Ovary (tissue), 7 donors: ENCODE measurements at regions not wholly inside any gene's neighbourhood (a gene's known extent, or its start where the extent isn't known, plus 50 kb on each side); places are given as distances from the start of the nearest gene placed in this dataset.

Source experiments
- DNase-seq, 5 donors: peaks; one replicate each; pipeline ENCODE4 v3.0.0-alpha.2; 2019 to 2020
- H3K27ac ChIP-seq, 2 donors: fragments of 200-600 bp; one replicate each; pipeline versions ENCODE4 v1.5.1 to v1.8.0; 2019 to 2022
- H3K27me3 ChIP-seq: fragments of 200-600 bp; one replicate; pipeline ENCODE4 v1.8.0; 2022
- H3K36me3 ChIP-seq: fragments of 200-600 bp; sonication (generic); one replicate; pipeline ENCODE4 v1.5.1; 2019
- H3K4me1 ChIP-seq: one replicate; pipeline ENCODE4 v1.8.1; 2013; ENCODE audit warnings: mild to moderate bottlenecking, moderate library complexity; ENCODE audit not compliant: insufficient read depth
- H3K4me3 ChIP-seq: fragments of 200-600 bp; sonication (generic); one replicate; pipeline ENCODE4 v1.5.1; 2017
- H3K9me3 ChIP-seq, 2 donors: fragments of 200-600 bp in 1 of 2; sonication (generic) in 1 of 2; one replicate each; pipeline versions ENCODE4 v1.5.1 to v1.8.1; 2013 to 2019; ENCODE audit warnings: mild to moderate bottlenecking in 1 of 2, moderate library complexity in 1 of 2
- CTCF ChIP-seq, 3 donors: fragments of 450-650 bp in 2 of 3; fragments of 200-600 bp in 1 of 3; IDR thresholded peaks; one replicate each; pipeline versions ENCODE4 v1.5.1 to v1.8.0; 2016 to 2022; ENCODE audit warnings: antibody characterized with exemption in 3 of 3, mild to moderate bottlenecking in 1 of 3
- EP300 ChIP-seq: sonication (generic); formaldehyde crosslinking; IDR thresholded peaks from one replicate; pipeline ENCODE4 v1.6.1; 2017; ENCODE audit warnings: antibody characterized with exemption
- POLR2A ChIP-seq: fragments of 450-650 bp; IDR thresholded peaks from one replicate; pipeline ENCODE4 v1.6.1; 2017; ENCODE audit warnings: antibody characterized with exemption, mild to moderate bottlenecking, moderate library complexity
- WGBS, 3 donors: extraction: QIAGEN DNeasy Blood & Tissue Kit in 1 of 3; methylation state at CpG; one replicate each; pipeline versions ENCODE4 v1.1.5 to v1.1.7; 2013 to 2017; 5-methylcytosine and 5-hydroxymethylcytosine counted together
- intact Hi-C, 4 donors: fragments of 100-400 bp; cut with DNase I; formaldehyde crosslinking; loops; one replicate each; pipeline versions ENCODE4 v1.11.0 to v1.15.1; 2022 to 2023
- donor health status: DM: no; HTN: no; CAD: no; lungs with moderate emphysema.
- donor health status: DM: no; HTN: no; CAD: no.
- donor health status: Bipolar disorder and iron deficiency.
- donor health status: DM: no; HTN: no; CAD: no.
- donor health status: DM: yes; HTN: yes; CAD: no.

- 80 to 85% (median 80%) methylated on average over 4 of the region's 4 CpGs for WGBS, 3 donors
- no peak for DNase-seq
- Histone ChIP-seq H3K27ac (no peak overlapping the region), H3K36me3 (no peaks in the 10 kb centered on the region), H3K9me3 (no peaks in the 10 kb centered on the region), H3K4me1 (no peaks in the 10 kb centered on the region), H3K4me3 (no peak overlapping the region), H3K27me3 (no peaks in the 10 kb centered on the region)
- intact Hi-C loops, result no loop called here
- TF ChIP-seq CTCF (IDR thresholded peaks at IDR 0.05) (no peak), POLR2A (no peak), EP300 (no peak)
Observed at GRCh38 chr21:17981060-17981740, 162.0 kb upstream of the C21orf91 start.

GRCh38 chr21:17979763-17980162 is 160.6 kb upstream of the C21orf91 start:
- H3K27me3 ChIP-seq, result no peaks in the 10 kb centered on the region
- intact Hi-C loops, result no loop called here
- TF ChIP-seq POLR2A, result no peak
- TF ChIP-seq EP300, result no peak
- TF ChIP-seq CTCF (IDR thresholded peaks at IDR 0.05), result no peak
- H3K36me3 ChIP-seq, result no peaks in the 10 kb centered on the region
- H3K4me1 ChIP-seq, result no peaks in the 10 kb centered on the region
- H3K9me3 ChIP-seq, result no peaks in the 10 kb centered on the region
- WGBS, 3 donors, result 51 to 74% (median 58%) methylated on average over 1 of the region's 1 CpG
- DNase-seq, result no peak
- no peak overlapping the region for H3K4me3 ChIP-seq
- H3K27ac ChIP-seq, result no peak overlapping the region

- DNase-seq, result no peak
- H3K4me1 ChIP-seq, result no peaks in the 10 kb centered on the region
- H3K27ac ChIP-seq, result no peak overlapping the region
- H3K27me3 ChIP-seq, result no peaks in the 10 kb centered on the region
- WGBS, 3 donors, result 82 to 87% (median 83%) methylated on average over 3 of the region's 3 CpGs
- no peaks in the 10 kb centered on the region for H3K9me3 ChIP-seq
- H3K4me3 ChIP-seq, result no peak overlapping the region
- TF ChIP-seq CTCF (IDR thresholded peaks at IDR 0.05), result no peak
- TF ChIP-seq POLR2A, result no peak
- no peak for TF ChIP-seq EP300
- intact Hi-C loops, result no loop called here
- no peaks in the 10 kb centered on the region for H3K36me3 ChIP-seq
Observed at GRCh38 chr21:17978895-17979294, 159.7 kb upstream of the C21orf91 start.

- intact Hi-C loops, result no loop called here
- no peak overlapping the region for H3K27ac ChIP-seq
Observed at GRCh38 chr21:17976691-17977090, 157.5 kb upstream of the C21orf91 start.

More at GRCh38 chr21:17976691-17977090, 157.5 kb upstream of the C21orf91 start:
- H3K36me3 ChIP-seq, result no peaks in the 10 kb centered on the region
- DNase-seq, result no peak
- H3K27me3 ChIP-seq, result no peaks in the 10 kb centered on the region
- H3K4me1 ChIP-seq, result no peaks in the 10 kb centered on the region
- H3K9me3 ChIP-seq, result no peaks in the 10 kb centered on the region
- H3K4me3 ChIP-seq, result no peak overlapping the region
- TF ChIP-seq CTCF (IDR thresholded peaks at IDR 0.05) (no peak), POLR2A (no peak), EP300 (no peak)
